GM21737 (cell line): ENCODE measurements at regions not wholly inside any gene's neighbourhood (a gene's known extent, or its start where the extent isn't known, plus 50 kb on each side); places are given as distances from the start of the nearest gene placed in this dataset.

ENCODE experiments used
- ATAC-seq: cut with Tn5 transposase; IDR thresholded peaks from one replicate; pipeline ENCODE4 v1.9.1; 2021; ENCODE audit warnings: mild to moderate bottlenecking, moderate library complexity; ENCODE audit not compliant: unreplicated experiment

GRCh38 chr10:44326474-44327030, 58.3 kb downstream of the CXCL12 start:
- no peak for ATAC-seq

DNA sequence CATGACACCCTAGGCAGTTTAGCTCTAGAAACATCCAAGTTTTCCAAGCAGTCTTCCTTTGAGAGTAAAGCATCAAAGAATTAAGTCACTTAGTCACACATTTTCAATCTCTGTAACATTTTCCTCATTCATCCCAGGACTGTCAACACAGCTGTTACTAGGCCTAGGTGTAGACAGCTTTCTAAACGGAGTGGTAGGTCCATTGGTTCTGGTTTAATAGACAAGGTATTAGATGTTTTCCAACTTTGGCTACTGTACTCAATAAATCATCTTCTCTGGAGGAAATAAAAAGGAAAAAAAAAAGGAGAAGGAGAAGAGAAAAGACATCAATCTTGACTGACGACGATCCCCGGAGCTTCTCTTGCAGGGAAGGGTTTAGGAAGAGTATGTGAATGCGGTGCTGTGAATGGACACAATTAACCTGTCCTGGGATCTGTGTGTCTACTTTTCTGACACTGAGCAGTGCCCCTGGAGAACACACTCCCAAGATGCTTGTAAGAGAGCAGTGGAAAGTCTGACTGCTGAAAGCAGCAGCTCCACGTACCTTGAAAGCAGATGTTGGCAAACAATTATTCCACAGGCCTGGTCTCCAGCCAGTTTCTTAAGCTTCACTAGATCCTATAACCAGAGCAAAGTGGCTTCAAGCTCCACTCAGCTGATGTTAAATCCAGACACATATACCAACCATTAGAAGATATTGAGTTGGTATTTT, 59.1 kb downstream of the CXCL12 start:
- no peak for ATAC-seq

DNA sequence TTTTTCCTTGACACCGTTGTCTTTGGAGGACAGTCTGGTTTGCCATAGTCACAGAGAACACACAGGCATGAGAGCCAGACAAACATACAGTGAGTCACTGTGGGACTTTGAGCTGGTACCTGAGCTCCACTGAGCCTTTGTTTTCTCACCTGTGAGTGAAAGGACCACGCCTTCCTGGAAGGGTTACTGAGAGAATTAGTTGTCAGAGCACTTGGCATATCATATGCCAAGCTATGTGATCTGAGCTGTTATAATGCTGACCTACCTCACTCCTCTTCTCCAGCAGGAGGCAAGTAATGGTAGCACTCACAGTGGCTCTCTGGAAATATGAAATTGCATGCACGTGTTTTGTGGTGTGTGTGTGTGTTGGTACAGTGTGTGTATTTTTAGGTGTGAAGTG, 59.7 kb downstream of the CXCL12 start:
- no peak for ATAC-seq

DNA sequence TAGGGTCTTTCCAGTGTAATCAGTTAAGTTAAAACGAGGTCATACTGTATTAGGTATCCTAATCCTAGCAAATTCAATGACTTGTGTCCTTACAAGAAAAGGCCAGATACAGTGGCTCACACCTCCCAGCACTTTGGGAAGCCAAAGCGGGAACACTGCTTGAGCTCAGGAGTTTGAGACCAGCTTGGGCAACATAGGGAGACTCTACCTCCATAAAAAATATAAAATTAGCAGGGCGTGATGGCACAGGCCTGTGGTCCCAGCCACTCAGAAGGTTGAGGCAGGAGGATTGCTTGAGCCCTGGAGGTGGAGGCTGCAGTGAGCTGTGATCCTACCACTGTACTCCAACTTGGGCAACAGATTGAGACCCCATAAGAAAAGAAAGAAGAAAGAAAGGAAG, 61.1 kb downstream of the CXCL12 start:
- ATAC-seq: no peak

- ATAC-seq: no peak
Observed at GRCh38 chr10:44322137-44322536, 62.8 kb downstream of the CXCL12 start.

DNA sequence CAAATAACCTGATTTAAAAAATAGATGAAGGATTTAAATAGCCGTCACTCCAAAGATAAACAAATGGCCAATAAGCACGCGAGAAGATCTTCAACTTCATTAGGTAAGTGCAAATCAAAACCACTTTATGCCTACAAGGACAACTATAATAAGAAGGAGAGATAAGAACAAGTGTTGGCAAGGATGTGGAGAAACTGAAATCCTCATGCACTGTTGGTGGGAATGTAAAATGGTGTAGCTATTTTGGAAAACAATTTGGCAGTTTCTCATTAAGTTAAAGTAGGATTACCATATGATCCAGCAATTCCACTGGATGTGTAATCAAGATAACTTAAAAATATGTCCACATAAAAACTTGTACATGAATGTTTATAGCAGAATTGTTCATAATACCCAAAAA, 64.1 kb downstream of the CXCL12 start:
- ATAC-seq: no peak

DNA sequence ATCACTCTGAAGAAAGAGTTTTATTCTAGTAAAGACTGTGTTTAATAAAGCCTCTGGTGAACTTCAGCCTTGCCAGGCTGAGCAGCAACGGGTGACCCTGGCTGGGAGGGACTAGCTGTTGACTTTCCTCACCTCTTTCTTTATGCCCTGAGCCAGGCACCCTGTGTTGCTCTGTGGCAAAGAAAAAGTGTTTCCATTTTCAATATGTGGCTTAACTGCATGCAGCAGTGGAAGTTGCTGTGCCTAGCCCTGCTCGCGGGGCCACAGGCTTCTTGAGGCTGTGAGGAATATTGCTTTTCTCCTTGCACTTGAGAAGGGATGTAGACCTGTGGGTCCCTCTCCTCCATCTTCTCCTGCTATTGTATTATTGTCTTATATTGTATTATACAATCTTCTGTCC, 67.0 kb downstream of the CXCL12 start:
- no peak for ATAC-seq

- no peak for ATAC-seq
Observed at GRCh38 chr10:44316922-44317215, 68.0 kb downstream of the CXCL12 start.

DNA sequence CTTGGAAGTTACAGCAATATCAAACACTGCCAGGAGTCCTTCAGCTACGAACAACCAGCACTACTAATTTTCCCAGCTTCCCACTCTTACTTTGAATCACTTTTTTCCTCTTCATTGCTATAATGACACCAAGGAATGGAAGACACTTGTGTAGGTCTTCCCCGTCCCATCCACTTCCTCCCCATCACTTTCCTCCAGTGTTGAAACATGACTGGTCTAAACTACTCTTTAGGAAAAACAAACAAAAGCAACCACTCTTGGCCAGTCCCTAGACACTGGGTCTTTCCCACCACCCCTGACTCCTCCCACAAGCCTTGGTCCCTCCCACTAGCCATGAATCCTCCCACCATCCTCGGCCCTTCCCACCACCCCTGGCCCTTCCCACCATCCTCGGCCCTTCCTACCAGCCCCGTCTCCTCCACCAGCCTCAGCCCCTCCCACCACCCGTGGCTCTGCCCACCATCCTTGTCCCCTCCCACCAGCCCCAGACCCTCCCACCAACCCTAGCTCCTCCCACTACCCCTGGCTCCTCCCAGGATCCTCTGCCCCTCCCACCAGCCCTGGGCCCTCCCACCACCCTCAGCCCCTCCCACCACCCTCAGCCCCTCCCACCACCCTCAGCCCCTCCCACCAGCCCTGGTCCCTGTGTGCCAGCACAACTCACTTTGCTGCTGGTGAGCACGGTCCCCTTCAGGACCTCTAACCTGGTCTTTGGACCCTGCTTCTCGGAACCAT, 68.5 kb downstream of the CXCL12 start:
- no peak for ATAC-seq

DNA sequence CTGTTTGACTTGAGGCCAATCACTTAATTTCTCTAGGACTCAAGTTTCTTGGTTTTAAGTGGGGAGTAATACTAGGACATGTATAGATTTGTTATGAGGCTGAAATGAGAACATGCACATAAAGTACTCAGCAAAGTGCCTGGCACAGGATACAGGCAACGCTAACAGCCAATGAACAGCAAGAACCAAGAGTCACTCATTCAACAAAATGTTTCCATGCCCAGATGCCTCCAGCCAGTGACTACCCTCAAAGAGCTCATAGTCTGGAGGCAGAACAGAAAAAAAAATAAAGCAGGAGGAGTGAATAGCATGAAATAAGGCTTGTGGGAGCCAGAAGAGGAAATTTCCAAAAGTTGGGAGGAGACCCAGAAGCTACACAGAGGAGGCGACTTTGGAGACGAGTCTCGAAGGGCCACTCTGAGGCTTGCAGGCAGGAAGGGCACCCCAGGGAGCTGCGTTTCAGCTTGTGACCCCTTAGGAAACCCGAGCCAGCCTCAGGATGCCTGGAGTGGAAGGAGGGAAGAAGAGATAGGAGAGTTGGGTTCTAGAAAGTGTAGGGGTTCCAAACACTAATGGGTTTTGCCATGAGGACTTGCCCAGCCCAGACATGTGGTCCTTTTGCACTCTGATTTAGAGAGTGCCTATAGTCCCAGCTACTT, 70.0 kb downstream of the CXCL12 start:
- ATAC-seq: no peak

GRCh38 chr10:44313761-44314165, 71.1 kb downstream of the CXCL12 start:
- ATAC-seq: no peak

DNA sequence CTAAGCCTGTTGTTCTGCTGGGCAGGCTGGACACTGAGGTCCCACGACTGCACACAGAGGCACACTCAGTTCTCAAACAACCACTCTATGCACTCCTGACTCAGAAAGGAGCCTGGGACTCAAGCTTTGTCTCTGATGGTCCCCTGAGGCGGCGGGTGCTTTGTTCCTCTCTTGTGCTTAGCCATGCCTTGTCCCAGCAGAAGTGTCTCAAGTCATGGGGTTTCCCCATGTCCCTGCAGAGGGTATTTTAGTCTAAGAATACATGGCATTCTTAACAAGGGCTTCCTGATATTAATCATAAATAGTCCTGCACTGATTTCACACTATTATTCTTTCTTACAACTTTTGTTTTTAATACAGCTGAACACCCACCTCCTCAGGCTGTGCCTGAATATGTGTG, 72.5 kb downstream of the CXCL12 start:
- no peak for ATAC-seq

DNA sequence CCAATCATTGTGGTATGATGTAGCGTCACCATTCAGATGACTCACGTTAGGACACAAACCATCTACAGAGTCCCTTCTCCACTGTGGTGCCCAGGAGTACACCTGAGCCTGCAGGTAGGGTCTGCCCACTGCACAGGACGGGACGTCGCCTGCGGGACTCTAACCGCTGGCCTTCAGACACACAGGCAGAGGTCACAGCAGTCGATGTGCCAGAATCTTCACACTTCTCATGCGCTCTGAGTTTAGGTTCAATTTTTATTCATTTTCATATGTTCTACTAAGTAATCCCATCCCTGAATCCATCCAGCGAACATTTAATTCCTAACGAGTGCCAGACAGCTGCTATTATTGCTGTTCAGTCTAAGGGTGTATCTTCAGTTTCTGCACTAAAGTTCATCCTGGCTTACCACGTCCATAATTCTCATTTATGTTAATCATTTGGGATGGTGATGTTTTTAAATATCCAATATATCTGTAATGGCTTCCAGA, 73.3 kb downstream of the CXCL12 start:
- no peak for ATAC-seq

DNA sequence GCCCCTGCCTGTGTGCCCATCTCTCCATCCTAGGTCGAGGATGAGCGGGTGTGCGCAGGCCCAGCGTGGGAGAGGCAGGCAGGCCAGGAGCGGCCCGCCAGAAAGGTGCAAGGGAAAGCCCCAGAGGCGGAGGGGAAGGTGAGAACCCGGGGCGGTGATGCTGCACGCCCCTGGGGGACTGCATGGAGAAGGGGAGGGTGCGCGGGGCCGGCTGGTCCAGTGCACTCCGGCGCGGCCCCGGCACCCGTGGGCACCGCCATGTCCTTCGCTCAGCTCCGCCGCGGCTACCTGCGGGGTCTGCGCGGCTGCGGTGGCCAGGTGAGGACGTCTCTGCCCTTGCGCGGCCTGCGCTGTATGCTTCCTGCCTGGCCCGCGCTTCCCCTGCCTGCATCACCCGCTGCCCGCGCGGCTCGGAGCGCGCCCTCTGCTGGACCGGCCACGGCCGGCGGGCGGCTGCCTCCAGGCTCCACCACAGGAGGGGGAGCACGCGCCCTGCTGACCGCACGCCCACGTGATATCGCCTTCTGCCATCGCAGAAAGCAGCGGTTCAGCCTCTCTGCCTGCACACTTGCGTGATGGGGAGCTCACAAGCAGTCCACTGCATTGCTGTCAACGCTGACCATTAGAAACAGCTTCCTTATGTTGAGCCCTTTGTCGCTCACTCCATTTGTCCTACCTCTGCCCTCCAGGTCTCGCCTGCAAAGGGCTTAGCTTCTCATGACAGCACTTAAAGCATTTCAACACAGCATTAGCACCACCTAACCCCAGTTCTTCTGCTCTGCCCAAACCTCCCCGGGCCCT, 73.9 kb downstream of the CXCL12 start:
- peak; percentile 77 for ATAC-seq

DNA sequence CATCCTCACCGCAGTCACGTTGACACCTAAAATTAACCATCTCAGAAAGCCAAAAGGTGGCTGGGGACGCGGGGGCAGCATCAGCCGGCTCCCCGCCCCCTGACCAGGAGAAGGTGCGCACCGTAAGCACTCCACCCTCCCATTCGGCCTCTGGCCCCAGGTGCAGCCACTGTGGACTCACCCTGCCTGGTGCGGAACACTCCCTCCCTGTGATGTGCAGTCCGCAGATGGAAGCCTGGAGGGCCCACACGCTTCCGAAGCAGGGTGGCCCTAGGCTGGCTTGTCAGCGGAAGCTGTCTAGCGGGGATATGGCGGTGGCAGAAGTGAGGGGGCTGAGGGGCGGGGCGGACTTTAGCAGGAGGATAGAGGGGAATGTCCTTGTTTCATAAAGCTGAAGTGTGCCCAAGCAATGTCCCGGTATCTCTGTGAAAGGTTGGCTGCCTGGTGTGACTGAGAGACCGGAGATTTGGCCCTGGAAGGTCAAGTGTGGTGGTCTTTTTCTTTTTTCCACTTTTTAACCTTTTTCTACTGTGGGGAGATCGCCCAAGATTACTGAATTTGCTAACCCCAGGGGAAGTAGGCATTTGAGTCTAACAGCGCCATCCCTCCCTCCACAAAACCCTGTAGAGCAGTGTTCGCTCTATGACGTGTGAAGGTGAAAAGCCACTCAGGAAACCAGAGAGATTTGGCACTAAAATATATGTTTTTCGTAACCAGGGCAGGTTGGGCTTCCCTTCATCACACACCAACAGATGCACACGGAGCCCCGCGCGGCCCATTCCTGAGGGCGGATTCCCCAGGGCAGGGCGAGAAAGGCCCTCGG, 74.7 kb downstream of the CXCL12 start:
- ATAC-seq: no peak

GRCh38 chr10:44309361-44309760, 75.5 kb downstream of the CXCL12 start:
- ATAC-seq: no peak

DNA sequence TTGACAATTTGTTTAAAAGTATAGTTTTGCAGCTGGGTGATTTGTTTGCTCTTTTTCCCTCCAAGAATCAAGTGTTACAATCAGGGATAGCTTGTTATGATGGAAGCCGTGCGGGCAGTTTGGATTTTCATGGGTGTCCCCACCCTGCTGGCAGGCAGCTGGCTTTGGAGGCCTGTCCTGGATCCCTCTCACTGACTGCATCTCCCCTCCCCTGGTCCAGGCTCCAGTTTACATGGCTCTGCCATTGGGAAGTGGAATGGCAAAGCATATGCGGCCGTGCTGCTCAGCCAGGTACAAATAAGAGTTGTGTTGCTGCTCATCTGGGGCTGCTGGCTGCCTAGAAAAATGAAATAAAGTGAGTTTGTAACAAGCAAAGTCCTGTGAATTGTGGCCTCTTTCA, 76.0 kb downstream of the CXCL12 start:
- no peak for ATAC-seq

DNA sequence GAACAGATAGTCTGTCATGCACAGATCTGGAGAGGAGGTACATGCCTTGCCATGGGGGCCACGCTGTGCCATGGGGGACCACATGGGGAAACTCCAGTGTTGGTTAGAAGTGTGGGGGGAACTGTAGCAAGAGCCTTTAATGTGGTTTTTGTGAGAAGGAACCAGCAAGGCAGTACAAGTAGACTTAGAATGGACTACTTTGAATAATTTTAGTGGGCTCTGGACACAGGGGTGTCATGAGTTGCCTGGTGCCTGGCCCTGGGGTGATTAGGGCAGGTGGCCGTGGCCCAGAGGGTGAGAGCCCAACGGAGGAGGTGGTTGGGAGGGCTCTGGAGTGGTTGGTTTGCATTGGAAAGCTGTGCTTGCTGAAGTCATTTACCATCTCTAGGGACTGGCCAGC, 77.2 kb downstream of the CXCL12 start:
- ATAC-seq: no peak

DNA sequence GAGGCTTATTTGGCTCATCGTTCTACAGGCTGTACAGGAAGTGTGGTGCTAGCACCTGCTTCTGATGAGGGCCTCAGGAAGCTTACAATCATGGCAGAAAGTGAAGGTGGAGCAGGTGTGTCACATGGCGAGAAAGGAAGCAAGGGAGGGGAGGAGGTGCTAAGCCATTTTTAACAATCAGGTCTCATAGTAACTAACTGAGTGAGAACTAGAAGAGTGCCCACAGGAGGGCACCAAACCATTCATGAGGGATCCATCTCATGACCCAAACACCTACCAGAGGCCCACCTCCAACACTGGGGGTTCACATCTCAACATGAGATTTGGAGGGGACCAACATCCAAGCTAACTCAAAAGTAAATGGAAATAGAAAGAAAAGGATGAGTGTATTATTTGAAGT, 78.1 kb downstream of the CXCL12 start:
- no peak for ATAC-seq

- no peak for ATAC-seq
Observed at GRCh38 chr10:44306147-44306710, 78.7 kb downstream of the CXCL12 start.
